H7 (cell line): ENCODE measurements at regions not wholly inside any gene's neighbourhood (a gene's known extent, or its start where the extent isn't known, plus 50 kb on each side); places are given as distances from the start of the nearest gene placed in this dataset.

Experiments
- DNase-seq: peaks from one replicate; pipeline ENCODE4 v3.0.0; 2012
- H3K27me3 ChIP-seq: 2 replicates; pipeline ENCODE4 v1.6.0; 2011; ENCODE audit warnings: mild to moderate bottlenecking, low read length; ENCODE audit not compliant: control insufficient read depth, insufficient read depth
- H3K36me3 ChIP-seq: replicated peaks from 2 replicates; pipeline ENCODE4 v1.5.1; 2011; ENCODE audit warnings: low read length; ENCODE audit not compliant: control insufficient read depth, insufficient read depth
- H3K4me3 ChIP-seq: 2 replicates; pipeline ENCODE4 v1.5.1; 2011; ENCODE audit warnings: low read depth, mild to moderate bottlenecking, control low read depth, low read length, moderate library complexity; ENCODE audit not compliant: insufficient read depth

DNA sequence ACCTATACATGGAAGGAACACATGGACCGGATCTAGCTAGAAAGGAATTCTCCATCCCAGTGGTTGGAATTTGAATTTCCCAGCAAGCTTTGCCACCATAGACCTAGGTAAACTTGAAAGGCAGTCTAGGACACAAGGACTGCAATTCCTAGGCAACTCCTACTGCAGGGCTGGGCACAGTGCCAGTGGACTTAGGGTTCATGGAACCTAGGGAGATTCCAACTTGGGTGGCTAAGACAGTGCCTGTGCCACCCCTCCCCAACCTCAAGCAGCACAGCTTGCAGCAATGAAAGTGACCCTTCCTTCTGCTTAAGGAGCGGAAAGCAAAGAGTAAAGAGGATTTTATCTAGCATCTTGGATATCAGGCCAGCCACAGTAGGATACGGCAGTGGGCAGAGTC is 663.3 kb downstream of the ELAVL2 start:
- no peaks in the 10 kb centered on the region for H3K36me3 ChIP-seq
- DNase-seq: no peak
- H3K27me3 ChIP-seq: no peaks in the 10 kb centered on the region
- no peak overlapping the region for H3K4me3 ChIP-seq

DNA sequence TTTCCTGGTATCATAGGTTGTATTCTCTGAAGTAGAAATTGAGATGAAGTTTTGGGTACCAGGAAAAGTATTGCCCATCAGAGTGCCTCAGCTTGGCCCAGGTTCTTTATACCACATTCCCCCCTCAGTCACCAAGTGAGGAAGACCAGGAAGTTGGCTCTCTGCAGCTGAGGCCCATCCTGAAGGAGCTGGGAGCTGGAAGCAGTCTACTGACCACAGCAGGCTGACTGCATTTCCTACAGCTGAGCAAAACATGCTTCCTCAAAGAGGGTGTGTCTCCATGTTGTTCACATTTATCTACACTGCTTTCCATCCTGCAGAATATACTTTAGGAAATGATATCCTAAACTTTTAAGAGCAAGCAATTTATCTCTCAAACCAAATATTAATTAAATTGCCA is 654.6 kb downstream of the ELAVL2 start:
- Histone ChIP-seq H3K4me3 (no peak overlapping the region), H3K27me3 (no peaks in the 10 kb centered on the region), H3K36me3 (no peaks in the 10 kb centered on the region)
- DNase-seq: no peak

DNA sequence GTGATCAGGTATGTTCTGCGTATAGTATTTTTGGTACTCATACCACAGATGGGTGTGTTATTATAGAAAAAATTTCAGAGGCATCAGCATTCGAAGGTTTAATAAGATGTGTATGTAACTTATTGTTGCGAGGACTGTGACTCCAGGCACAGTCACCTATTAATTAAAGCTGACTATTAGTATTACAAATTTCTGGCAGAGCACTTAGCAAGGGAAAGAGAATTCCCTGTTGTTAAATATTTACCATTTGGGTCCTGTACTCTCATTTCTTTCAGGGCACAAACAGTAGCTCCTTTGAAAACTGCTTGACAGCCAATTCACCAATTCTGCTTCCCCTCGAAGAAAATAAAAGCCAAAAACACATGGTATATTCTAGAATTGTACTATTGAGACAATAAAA is 653.8 kb downstream of the ELAVL2 start:
- Histone ChIP-seq H3K36me3 (no peaks in the 10 kb centered on the region), H3K27me3 (no peaks in the 10 kb centered on the region), H3K4me3 (no peak overlapping the region)
- no peak for DNase-seq

DNA sequence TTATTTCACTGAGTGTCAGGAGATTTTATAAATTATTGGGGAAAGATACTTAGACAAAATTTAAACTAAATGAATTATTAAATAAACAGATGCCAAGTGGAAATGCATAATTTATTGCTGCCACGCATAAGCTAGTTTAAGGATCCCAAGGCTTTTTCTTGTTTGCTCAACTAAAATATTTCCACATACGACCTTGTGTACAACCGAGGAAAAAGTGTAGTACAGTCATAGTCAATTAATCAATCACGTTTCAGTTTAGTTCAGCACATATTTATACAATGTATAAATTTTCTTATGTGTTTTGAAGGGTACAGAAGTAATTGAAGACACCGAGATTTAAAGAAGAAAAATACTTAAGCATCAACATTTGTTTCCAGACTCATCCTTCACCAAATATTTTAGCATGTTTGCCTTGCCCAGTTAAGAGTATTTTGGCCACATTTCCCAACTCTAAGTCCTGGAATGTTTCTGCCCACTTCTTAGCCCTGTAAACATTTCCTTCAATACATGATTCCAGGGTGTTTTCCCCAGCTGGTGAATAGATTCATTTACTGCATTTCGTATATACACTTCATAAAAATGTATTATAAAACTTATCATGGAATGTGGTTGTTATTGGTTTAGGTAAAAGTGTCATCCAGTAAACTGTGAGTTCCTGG is 652.9 kb downstream of the ELAVL2 start:
- H3K4me3 ChIP-seq: no peak overlapping the region
- no peaks in the 10 kb centered on the region for H3K27me3 ChIP-seq
- H3K36me3 ChIP-seq: no peaks in the 10 kb centered on the region
- no peak for DNase-seq

DNA sequence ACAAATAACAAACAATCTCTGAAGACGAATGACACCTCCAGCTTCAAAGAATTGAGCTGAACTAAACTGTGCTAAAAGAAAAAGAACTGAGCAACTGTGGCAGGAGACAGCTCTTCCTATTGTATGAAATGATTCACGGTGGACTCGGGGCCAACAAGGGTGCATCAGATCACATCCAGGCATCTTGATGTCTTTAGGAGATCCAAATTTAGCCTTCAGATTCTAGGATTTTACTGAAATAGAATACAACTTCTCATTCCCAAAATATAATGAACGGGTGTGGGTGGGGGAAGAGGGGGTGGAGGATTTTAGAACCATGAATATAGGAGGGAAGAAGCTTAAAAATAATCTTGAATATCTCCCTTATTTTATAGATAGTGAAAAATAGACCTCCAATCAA is 631.8 kb downstream of the ELAVL2 start:
- Histone ChIP-seq H3K27me3 (no peaks in the 10 kb centered on the region), H3K36me3 (no peaks in the 10 kb centered on the region), H3K4me3 (no peak overlapping the region)
- no peak for DNase-seq

DNA sequence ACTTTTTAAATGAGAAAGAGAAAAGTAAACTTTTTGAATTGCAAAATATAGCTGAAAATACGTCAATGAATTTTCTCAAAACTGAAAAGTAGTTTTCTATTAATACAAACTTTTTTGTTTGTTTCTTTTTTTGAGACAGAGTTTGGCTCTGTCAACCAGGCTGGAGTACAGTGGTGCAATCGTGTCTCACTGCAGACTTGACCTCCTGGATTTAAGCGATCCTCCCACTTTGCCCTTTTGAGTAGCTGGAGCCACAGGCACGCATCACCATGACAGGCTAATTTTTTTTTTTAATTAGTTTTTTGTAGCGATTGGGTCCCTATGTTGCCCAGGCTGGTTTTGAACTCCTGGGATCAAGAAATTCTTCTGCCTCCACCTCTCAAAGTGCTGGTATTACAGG is 610.4 kb downstream of the ELAVL2 start:
- no peaks in the 10 kb centered on the region for H3K27me3 ChIP-seq
- no peaks in the 10 kb centered on the region for H3K36me3 ChIP-seq
- no peak overlapping the region for H3K4me3 ChIP-seq
- no peak for DNase-seq

DNA sequence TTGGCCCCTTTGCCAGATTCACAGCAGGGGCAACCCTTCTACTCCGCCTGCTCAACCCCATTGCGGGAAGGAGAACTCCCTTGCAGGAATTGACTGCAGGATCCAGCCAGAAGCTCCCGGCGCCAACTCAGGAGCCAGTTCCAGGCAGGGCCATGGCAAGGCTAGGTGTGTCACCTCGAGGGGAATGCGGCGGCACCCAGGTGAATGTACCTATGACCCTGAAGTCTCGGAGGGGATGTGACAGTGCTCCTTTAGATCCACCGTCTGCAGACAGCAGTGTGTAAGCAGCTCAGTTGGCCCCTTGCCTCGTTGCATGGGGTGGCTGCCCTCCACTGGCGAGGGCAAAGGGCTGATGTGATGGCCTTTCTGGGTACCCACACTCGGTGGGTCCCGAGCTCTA is 606.6 kb downstream of the ELAVL2 start:
- H3K36me3 ChIP-seq: no peaks in the 10 kb centered on the region
- no peak overlapping the region for H3K4me3 ChIP-seq
- DNase-seq: no peak
- no peaks in the 10 kb centered on the region for H3K27me3 ChIP-seq

DNA sequence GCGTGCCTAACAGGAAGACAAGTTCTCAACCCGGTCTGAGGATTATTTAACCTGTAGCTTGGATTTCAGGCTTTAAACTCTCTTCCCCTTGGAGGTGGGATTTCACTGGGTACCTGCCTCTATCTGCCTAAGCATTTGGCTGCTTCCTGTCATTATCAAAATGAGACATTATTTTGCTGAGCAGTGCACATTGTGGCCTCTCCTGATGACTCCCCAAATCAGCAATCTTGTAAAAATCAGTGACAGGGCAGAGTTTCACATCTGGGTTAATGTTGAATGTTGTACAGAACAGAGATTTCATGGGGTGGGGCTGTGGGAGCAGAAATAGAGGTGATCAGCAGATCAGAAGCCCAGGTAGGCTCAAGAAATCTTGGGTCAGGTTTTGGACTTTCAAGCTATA is 605.9 kb downstream of the ELAVL2 start:
- DNase-seq: no peak
- H3K27me3 ChIP-seq: no peaks in the 10 kb centered on the region

DNA sequence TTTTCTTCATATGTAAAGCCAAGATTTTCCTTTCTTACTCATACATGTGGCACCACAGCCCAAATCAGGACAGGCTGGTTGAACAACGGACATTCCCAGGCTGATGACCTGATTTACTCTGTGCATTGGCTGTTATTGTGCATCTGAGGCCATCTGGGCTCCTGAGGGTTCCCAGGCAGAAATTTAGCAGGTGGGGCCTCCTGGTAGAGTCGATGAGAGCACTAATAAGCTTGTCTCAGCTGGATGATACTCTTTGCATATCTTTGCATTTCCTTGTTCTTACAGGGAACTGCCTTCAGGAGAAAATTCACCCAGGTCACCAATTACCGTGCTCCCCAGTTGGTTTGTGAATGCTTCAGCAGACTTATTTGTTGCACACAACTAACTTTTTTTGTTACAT is 605.1 kb downstream of the ELAVL2 start:
- no peak for DNase-seq
- no peak overlapping the region for H3K4me3 ChIP-seq
- H3K27me3 ChIP-seq: no peaks in the 10 kb centered on the region
- no peaks in the 10 kb centered on the region for H3K36me3 ChIP-seq

More for the DNA sequence above, 605.9 kb downstream of the ELAVL2 start:
- Histone ChIP-seq H3K36me3 (no peaks in the 10 kb centered on the region), H3K4me3 (no peak overlapping the region)

DNA sequence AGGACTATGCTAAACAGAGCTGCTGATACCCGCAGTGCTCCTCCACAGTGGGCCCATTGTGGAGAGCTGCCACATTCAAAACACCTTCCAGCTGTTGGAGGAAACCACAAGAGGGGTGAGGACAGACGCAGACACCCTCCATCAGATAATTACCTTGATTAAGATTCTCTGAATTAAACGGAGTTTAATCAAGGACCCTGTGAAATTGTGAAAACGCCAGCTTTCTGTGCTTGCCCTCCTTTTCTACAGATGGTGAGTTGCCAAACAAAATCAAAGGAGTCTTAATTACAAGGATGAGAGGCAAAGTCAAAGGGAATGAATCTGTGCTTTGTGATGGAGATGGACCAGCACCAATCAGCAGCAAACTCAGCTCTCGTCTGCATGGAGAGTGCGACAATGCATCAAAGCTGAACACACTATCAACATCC is 596.1 kb downstream of the ELAVL2 start:
- no peak overlapping the region for H3K4me3 ChIP-seq
- H3K36me3 ChIP-seq: no peaks in the 10 kb centered on the region
- H3K27me3 ChIP-seq: no peaks in the 10 kb centered on the region
- peak; percentile 43 for DNase-seq

DNA sequence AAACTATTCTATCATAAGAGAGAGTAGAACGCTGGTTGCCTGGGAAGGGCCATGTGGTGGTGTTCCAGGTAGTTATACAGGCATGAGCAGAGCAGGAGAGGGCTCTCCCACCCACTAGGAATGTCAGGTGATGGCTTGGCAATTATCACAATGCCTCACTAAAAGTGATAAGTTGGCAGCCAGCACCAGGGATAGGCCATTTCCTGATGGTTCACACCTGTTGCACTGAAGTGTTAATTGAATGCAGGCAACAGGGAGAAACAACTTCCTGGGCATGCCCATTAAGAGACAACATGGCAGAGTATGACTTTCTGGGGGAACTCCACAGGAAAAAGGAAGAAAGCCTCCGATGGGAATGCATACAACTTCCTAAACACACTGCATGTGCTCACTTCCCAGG is 593.2 kb downstream of the ELAVL2 start:
- Histone ChIP-seq H3K36me3 (no peaks in the 10 kb centered on the region), H3K4me3 (no peak overlapping the region), H3K27me3 (no peaks in the 10 kb centered on the region)
- no peak for DNase-seq

DNA sequence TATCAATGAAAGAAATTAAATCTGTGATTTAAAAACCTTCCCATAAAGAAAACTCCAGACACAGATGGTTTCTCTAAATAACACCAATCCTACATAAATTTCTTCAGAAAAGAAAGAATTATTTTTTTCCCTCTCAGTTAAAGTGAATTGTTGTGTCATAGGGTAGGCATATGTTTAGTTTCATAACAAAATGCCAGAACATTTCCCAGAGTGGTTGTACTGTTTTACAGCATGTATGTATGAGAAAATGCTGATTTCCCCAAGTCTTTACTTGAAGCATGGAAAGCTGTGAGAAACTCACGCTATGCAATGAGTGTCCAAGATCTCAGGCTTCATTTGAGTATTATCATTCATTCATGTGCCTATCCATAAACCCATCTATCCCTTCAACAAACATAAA is 582.5 kb downstream of the ELAVL2 start:
- no peak overlapping the region for H3K4me3 ChIP-seq
- H3K27me3 ChIP-seq: no peaks in the 10 kb centered on the region
- H3K36me3 ChIP-seq: no peaks in the 10 kb centered on the region
- no peak for DNase-seq

DNA sequence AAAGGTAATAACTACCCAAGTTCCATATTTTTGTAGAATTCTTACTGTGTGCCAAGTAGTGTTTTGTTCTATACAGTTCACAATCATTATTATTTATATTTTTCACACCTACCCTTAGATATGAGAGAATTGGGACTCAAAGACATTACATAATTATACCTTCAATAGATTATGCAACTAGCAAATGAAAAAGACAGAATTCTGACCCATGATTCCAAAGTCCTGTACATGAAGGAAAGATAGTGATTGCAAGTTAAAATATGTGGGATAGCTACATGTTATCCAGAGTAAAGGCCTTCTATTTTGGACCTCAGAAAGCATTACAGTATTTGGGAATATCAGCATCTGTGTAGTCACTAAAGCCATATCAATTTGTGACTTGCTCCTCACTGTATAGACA is 581.0 kb downstream of the ELAVL2 start:
- Histone ChIP-seq H3K4me3 (no peak overlapping the region), H3K27me3 (no peaks in the 10 kb centered on the region), H3K36me3 (no peaks in the 10 kb centered on the region)
- no peak for DNase-seq

DNA sequence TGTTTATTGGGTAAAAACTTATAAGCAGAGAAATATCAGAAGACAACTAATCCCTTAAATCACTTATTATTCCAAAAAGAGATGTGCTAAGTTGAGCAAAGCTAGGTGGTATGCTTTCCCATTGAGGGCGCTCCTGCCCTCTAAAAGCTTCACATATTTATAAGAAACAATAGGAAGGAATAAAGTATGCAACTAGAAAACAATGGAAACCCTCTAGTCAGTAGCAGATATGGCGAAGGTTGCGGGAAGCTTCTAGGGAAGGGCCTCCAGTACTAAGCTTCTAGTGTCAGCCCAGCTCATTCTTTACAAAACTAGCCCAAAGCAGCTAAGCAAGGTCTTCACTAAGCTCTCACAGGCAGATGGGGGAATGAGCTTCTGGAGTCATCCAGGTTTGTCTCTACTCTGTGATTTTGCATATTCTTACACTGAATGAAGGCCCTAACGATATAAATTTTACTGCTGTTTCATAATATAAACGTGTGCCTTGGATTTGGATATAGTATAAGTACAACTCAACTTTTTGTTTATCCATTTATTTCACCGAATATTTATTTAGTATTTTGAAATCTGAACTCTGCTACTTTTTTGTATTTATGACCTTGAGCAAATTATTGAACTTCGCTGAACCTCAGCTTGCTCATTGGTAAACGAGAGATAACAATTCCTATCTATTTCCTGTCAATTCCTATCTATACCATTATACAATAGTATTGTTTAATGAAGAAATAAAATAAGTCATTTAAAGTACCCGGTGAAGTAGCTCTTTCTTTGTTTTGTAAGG is 571.4 kb downstream of the ELAVL2 start:
- peak; percentile 8 for DNase-seq
- H3K4me3 ChIP-seq: no peak overlapping the region
- H3K27me3 ChIP-seq: no peaks in the 10 kb centered on the region
- no peaks in the 10 kb centered on the region for H3K36me3 ChIP-seq

DNA sequence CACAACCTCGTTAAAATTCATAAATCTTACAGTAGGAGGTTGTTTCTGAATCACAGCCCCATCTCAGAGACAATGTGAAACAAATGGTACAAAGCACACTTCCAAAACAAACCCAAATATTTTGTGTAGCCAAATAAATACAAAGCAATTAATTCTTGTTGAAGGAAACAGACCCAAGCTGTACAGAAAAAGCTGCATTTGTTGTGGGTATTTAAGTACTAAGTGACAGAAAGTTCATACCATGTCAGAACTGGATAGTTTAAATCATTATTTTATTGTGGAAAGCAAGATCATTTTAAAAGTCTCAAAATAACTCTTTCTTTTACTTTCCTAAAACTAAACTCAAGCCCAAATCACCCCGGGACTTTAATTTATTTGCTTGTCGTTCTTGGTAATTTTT is 570.7 kb downstream of the ELAVL2 start:
- H3K36me3 ChIP-seq: no peaks in the 10 kb centered on the region
- no peak overlapping the region for H3K4me3 ChIP-seq
- H3K27me3 ChIP-seq: no peaks in the 10 kb centered on the region
- no peak for DNase-seq
